ENCODE measurements at regions not wholly inside any gene's neighbourhood (a gene's known extent, or its start where the extent isn't known, plus 50 kb on each side); places are given as distances from the start of the nearest gene placed in this dataset.

- no peak for TF ChIP-seq CHD2 (IDR thresholded peaks at IDR 0.05; ENCODE audit: low read length)
- no peak for TF ChIP-seq POLR2A (IDR thresholded peaks at IDR 0.05; ENCODE audit: control extremely low read depth in 1 of 2, low read depth in 2 of 2, low read length in 2 of 2)
- TF ChIP-seq TEAD4 (IDR thresholded peaks at IDR 0.05; ENCODE audit: low read depth, low read length) = no peak
- no peak for TF ChIP-seq POLR2AphosphoS5 (IDR thresholded peaks at IDR 0.05; ENCODE audit: low read depth, low read length)
- no peak for TF ChIP-seq GABPA (IDR thresholded peaks at IDR 0.05; ENCODE audit: borderline replicate concordance, insufficient read depth, low read length)
- TF ChIP-seq BRCA1 (IDR thresholded peaks at IDR 0.05; ENCODE audit: low read depth, low read length) = no peak
- no peak for TF ChIP-seq EZH2 (IDR thresholded peaks at IDR 0.05; ENCODE audit: low read depth, low read length, severe bottlenecking)
- no peak for TF ChIP-seq SP4 (IDR thresholded peaks at IDR 0.05; ENCODE audit: low read length)
- TF ChIP-seq PHF8 (conservative IDR thresholded peaks at IDR 0.05; ENCODE audit: low read depth, low read length) = no peak
These were observed 134.6 kb upstream of the BARHL2 start for GRCh38 chr1:90851711-90852050.

Data from H1 (cell line).